CD4-positive, alpha-beta T cell (primary cell): ENCODE measurements at regions not wholly inside any gene's neighbourhood (a gene's known extent, or its start where the extent isn't known, plus 50 kb on each side); places are given as distances from the start of the nearest gene placed in this dataset.

Experiments used
- ATAC-seq: fragments of 200-7000 bp; cut with Tn5 transposase; one replicate; pipeline ENCODE4 v1.10.0; 2022; ENCODE audit warnings: mild to moderate bottlenecking; ENCODE audit not compliant: poor library complexity
- CTCF ChIA-PET: fragments of 350-600 bp; sonication (Branson Sonifier 250); formaldehyde crosslinking; loops from one replicate; lab custom pipeline; 2021; ENCODE audit warnings: antibody characterized with exemption, inconsistent platforms; lab: Charles Lee
- POLR2A ChIA-PET: fragments of 350-600 bp; sonication (Branson Sonifier 250); formaldehyde crosslinking; loops from one replicate; lab custom pipeline; 2021; ENCODE audit warnings: antibody characterized with exemption, inconsistent platforms; lab: Charles Lee
- DNase-seq, 14 experiments: peaks; one replicate each; pipeline ENCODE4 v3.0.0-alpha.2; 2013 to 2020; ENCODE audit warnings: mixed read lengths in 2 of 14
- H3K27ac ChIP-seq, 2 donors: one replicate each; pipeline versions ENCODE4 v1.5.1 to v1.7.0; 2013; ENCODE audit warnings: low read length in 2 of 2, low read depth in 1 of 2, mild to moderate bottlenecking in 1 of 2
- H3K27me3 ChIP-seq, 2 experiments: 1 replicate in 1 of 2; 2 replicates in 1 of 2; pipeline versions ENCODE4 v1.6.1 to v1.7.0; 2013; ENCODE audit warnings: low read length in 2 of 2, control low read depth in 1 of 2, mild to moderate bottlenecking in 1 of 2, moderate library complexity in 1 of 2; ENCODE audit not compliant: insufficient read depth in 2 of 2, control insufficient read depth in 1 of 2
- H3K36me3 ChIP-seq: one replicate; pipeline ENCODE4 v1.6.1; 2013; ENCODE audit warnings: low read length, control low read depth; ENCODE audit not compliant: insufficient read depth
- H3K4me1 ChIP-seq: one replicate; pipeline ENCODE4 v1.6.1; 2013; ENCODE audit warnings: low read length, control low read depth; ENCODE audit not compliant: insufficient read depth
- H3K4me3 ChIP-seq: one replicate; pipeline ENCODE4 v1.5.1; 2013; ENCODE audit warnings: mild to moderate bottlenecking, low read length, moderate library complexity
- H3K9me3 ChIP-seq, 2 experiments: 1 replicate in 1 of 2; 2 replicates in 1 of 2; pipeline versions ENCODE4 v1.6.1 to v1.7.0; 2013; ENCODE audit warnings: low read length in 2 of 2, mild to moderate bottlenecking in 2 of 2, control low read depth in 1 of 2, moderate library complexity in 1 of 2; ENCODE audit not compliant: control insufficient read depth in 1 of 2, insufficient read depth in 1 of 2
- H3K27ac Mint-ChIP-seq: one replicate; pipeline ENCODE4 v1.8.0; 2020; ENCODE audit warnings: mixed read lengths
- H3K27me3 Mint-ChIP-seq: one replicate; pipeline ENCODE4 v1.8.0; 2021; ENCODE audit warnings: mixed read lengths
- H3K36me3 Mint-ChIP-seq: one replicate; pipeline ENCODE4 v1.8.0; 2021; ENCODE audit warnings: low read depth, mixed read lengths
- H3K4me1 Mint-ChIP-seq: one replicate; pipeline ENCODE4 v1.8.0; 2021; ENCODE audit warnings: low read depth, mixed read lengths
- H3K4me3 Mint-ChIP-seq: one replicate; pipeline ENCODE4 v1.8.0; 2020; ENCODE audit warnings: mild to moderate bottlenecking, mixed read lengths
- H3K9me3 Mint-ChIP-seq: one replicate; pipeline ENCODE4 v1.8.0; 2020; ENCODE audit warnings: mixed read lengths
- CTCF ChIP-seq: fragments of 200-600 bp; IDR thresholded peaks from one replicate; pipeline ENCODE4 v1.8.0; 2022; ENCODE audit warnings: antibody characterized with exemption, mild to moderate bottlenecking
- intact Hi-C, 2 experiments: fragments of 100-400 bp; cut with DNase I in 1 of 2; cut with micrococcal nuclease in 1 of 2; formaldehyde crosslinking; loops; one replicate each; pipeline versions ENCODE4 v1.15.1 to v1.9.0; 2023 to 2025; cut with DNase I, micrococcal nuclease

GRCh38 chr5:152086668-152087067 lies 162.0 kb upstream of the GLRA1 start:
- H3K27me3 ChIP-seq, result no peaks in the 10 kb centered on the region
- H3K9me3 ChIP-seq, result no peaks in the 10 kb centered on the region
- peaks cover 3% of the 10 kb centered on the region for H3K4me1 ChIP-seq
- H3K27ac ChIP-seq, result no peak overlapping the region
- TF ChIP-seq CTCF, result no peak
- Mint-ChIP-seq H3K27ac (no peak overlapping the region), H3K27me3 (no peaks in the 10 kb centered on the region), H3K9me3 (no peaks in the 10 kb centered on the region), H3K36me3 (no peaks in the 10 kb centered on the region), H3K4me1 (no peaks in the 10 kb centered on the region), H3K4me3 (no peak overlapping the region)
- no peak for DNase-seq
- no peak overlapping the region for H3K4me3 ChIP-seq
- CTCF ChIA-PET, result no interaction called here
- H3K36me3 ChIP-seq, result no peaks in the 10 kb centered on the region
- no peak for ATAC-seq
- intact Hi-C loops, result no loop called here
- POLR2A ChIA-PET, result no interaction called here

- no peak overlapping the region for H3K27ac Mint-ChIP-seq
- Histone ChIP-seq H3K4me1 (peaks cover under 1% of the 10 kb centered on the region), H3K27me3 (no peaks in the 10 kb centered on the region), H3K27ac (no peak overlapping the region), H3K4me3 (no peak overlapping the region), H3K9me3 (no peaks in the 10 kb centered on the region), H3K36me3 (no peaks in the 10 kb centered on the region)
- ChIA-PET POLR2A (interaction anchor here (1.2 kb wide), 1 partner anchor 10 kb away, joined by 3 read pairs; no protein-coding TSS in a partner anchor), CTCF (interaction anchor here (2.1 kb wide), 1 partner anchor 11 kb away, joined by 6 read pairs; no protein-coding TSS in a partner anchor)
- no peak overlapping the region for H3K4me3 Mint-ChIP-seq
- ATAC-seq (no peak), DNase-seq (no peak)
- H3K9me3 Mint-ChIP-seq, result no peaks in the 10 kb centered on the region
- H3K4me1 Mint-ChIP-seq, result no peaks in the 10 kb centered on the region
- intact Hi-C loops, result no loop called here
- TF ChIP-seq CTCF, result no peak
- no peaks in the 10 kb centered on the region for H3K27me3 Mint-ChIP-seq
- no peaks in the 10 kb centered on the region for H3K36me3 Mint-ChIP-seq
Measured at GRCh38 chr5:152084476-152084875, 159.8 kb upstream of the GLRA1 start.

- Mint-ChIP-seq H3K27me3 (no peaks in the 10 kb centered on the region), H3K9me3 (no peaks in the 10 kb centered on the region), H3K36me3 (no peaks in the 10 kb centered on the region), H3K4me3 (no peak overlapping the region), H3K27ac (no peak overlapping the region), H3K4me1 (no peaks in the 10 kb centered on the region)
- no peaks in the 10 kb centered on the region for H3K27me3 ChIP-seq
- H3K27ac ChIP-seq, result no peak overlapping the region
- intact Hi-C loops, result no loop called here
- H3K36me3 ChIP-seq, result no peaks in the 10 kb centered on the region
- CTCF ChIA-PET, result no interaction called here
- no peak for ATAC-seq
- no peak for TF ChIP-seq CTCF
- no peaks in the 10 kb centered on the region for H3K9me3 ChIP-seq
- H3K4me1 ChIP-seq, result no peaks in the 10 kb centered on the region
- POLR2A ChIA-PET, result no interaction called here
- no peak for DNase-seq
- no peak overlapping the region for H3K4me3 ChIP-seq
Measured at GRCh38 chr5:152083231-152083630, 158.6 kb upstream of the GLRA1 start.
